HG03520 (cell line): ENCODE measurements at regions not wholly inside any gene's neighbourhood (a gene's known extent, or its start where the extent isn't known, plus 50 kb on each side); places are given as distances from the start of the nearest gene placed in this dataset.
"Not testable (repeated sequence)": the region's sequence is repeated elsewhere in the genome, so short reads cannot be mapped to it uniquely, and the experiment has no call there.

Experiments
- ATAC-seq: cut with Tn5 transposase; IDR thresholded peaks from one replicate; pipeline ENCODE4 v1.9.1; 2021; ENCODE audit warnings: mild to moderate bottlenecking, moderate library complexity; ENCODE audit not compliant: unreplicated experiment

DNA sequence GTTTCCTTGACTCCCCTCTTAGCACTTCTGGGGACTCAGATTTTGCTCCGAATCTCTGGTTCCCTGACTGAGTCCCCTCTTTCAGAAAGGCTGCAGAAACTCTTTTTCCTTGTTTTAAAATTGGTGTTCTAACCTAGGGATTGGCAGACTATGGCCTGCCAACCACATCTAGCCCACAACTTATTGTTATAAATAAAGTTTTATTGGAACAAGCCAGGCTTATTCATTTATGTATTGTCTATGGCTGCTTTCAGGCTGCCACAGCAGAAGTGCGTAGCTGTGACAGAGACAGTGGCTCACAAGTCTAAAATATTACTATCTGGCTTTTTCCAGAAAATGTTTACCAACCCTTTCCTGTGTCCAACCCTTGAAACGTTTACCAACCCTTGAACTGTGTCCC lies 81.7 kb downstream of the IER5 start:
- no peak for ATAC-seq

GRCh38 chr1:181172082-181172481 lies 83.6 kb downstream of the IER5 start:
- no peak for ATAC-seq

DNA sequence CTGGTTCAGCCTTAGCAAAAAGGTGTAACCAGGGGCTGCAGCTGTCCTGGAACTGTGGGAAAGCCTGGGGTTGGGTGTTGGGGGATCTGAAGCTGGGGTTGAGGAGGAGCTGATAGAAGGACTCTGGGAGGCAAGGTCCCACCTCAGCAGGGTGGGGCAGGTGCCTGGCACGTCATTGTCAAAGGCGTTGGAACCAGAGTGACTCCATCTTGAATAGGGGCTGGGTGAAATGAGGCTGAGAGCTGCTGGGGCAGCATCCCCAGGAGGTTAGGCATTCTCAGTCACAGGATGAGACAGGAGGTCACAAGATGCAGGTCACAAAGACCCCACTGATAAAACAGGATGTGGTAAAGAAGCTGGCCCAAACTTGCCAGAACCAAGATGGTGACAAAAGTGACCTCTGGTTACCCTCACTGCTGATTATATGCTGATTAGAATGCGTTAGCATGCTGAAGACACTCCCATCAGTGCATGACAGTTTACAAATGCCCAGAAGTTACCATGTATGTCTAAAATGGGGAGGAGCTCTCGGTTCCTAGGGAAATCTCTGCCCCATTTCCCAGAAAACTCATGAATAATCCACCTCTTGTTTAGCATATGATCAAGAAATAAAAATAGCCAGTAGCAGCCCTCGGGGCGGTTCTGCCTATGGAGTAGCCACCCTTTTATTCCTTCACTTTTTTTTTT lies 85.4 kb downstream of the IER5 start:
- no peak for ATAC-seq

DNA sequence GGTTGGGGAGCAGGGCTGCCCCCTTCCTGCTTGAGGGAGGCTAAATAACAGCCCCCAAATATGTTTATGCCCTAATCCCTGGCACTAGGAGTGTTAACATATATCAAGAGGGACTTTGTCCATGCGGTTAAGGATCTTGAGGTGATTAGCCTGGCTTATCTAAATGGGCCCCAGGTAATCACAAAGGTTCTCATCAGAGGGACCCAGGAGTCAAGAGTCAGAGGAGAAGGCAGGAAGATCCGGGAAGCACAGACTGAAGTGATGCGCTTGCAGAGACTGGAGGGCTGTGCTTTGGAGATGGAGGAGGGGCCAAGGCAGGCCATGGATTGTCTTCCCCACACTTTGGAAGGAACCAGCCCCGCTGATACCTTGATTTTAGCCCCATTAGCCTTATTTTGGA lies 86.4 kb downstream of the IER5 start:
- no peak for ATAC-seq

- no peak for ATAC-seq
Measured at GRCh38 chr1:181175356-181175910, 86.9 kb downstream of the IER5 start.

DNA sequence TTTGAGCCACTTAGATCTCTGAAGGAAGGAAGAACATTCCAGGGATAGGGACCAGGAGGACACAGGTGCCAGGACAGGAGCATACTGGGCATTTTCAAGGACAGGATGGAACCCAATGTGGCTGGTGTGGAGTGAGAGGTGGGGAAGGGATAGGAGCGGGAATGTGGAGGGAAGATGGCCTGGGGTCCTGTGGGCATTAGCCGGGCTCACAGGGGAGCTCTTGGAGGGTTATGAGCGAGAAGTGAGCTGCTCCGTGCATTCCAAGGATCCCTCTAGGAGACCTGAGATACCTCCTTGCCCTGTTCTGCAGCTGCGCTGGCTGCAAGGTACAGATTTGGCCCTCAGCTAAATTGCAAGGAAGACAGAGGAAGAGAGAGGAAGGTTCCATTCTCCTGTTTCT lies 87.5 kb downstream of the IER5 start:
- no peak for ATAC-seq

DNA sequence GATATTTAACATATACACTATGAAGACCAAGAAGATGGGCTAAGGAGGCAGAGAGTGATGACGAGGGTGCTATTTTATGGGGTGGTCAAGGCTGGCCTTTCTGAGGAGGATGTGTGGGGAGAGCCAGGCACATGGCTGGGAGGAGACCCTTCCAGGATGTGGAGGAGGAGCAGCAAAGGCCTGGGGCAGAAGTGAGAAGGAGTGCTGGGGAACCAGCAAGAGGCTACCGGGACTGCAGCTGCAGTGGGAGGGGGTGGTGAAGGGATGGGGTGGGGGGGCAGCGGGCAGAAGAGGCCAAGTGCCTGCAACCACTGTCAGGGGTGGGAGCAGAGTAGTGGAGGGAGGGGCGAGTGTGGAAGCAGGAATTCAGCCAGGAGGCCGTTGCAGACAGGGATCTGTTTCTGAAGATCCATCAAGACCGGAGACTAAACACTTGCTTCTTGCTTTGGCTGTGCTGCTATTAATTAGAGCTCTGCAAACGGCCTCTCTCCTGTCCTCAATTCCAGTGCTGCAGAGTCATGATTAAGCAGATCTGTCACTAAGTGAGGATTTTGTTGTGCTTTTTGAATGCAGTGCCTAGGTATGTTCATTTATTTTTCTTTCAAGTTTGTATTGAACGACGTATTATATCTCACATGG lies 89.9 kb downstream of the IER5 start:
- no peak for ATAC-seq

- ATAC-seq: no peak
Measured at GRCh38 chr1:181179279-181179986, 90.9 kb downstream of the IER5 start.

DNA sequence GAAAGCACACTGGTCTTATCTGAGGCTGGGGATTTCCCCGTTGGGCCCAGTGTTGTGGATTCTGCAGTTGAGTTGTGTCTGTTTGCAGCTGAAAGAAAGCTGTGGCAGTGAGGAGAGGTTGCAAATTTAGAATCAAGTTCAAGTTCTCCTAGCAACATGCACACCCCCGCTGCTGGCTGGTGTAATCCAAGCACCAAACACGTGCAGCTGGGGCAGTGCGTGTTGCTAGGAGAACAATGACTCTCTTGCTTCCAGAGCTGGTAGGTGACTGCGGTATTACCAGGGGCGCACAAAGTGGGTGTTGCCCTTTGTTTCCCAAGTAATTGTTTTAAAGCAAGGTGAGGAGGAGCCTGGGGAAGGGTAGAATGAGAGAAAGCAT lies 91.5 kb downstream of the IER5 start:
- ATAC-seq: no peak

GRCh38 chr1:181180407-181181031 lies 92.0 kb downstream of the IER5 start:
- no peak for ATAC-seq

DNA sequence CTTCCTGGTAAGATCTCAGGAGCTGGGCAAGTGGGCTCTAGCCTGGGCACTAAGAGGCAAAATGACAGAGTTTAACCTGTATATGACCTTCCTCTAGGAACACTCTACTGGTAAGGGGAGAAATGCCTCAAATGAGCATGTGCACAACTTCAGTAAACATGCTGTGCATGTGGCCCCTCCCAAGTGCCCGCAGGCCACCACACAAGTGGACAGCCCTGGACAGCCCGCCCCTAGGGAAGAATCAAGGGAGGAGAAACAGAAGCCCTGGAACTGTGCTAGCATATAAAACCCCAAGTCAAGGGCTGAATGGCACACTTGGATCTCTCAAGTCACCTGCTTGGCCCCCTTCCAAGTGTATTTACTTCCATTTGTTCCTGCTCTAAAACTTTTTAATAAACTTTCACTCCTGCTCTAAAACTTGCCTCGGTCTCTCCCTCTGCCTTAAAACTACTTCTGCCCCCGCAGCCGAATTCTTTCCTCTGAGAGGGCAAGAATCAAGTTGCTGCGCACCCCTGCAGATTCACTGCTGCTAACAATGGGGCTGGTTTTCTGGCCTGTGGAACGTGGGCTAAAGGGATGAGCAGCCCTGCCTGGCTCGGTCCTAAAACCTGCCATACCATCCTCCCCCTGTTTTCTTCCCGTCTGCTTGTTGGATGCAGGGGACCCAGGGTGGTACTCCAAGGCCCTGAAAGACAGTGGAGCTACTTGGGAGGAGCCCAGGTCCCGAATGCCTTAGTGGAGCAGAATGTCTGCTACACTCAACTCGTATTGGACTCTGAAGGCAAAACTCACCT lies 93.5 kb downstream of the IER5 start:
- ATAC-seq: no peak

GRCh38 chr1:181184621-181185020 lies 96.1 kb downstream of the IER5 start:
- ATAC-seq: no peak

DNA sequence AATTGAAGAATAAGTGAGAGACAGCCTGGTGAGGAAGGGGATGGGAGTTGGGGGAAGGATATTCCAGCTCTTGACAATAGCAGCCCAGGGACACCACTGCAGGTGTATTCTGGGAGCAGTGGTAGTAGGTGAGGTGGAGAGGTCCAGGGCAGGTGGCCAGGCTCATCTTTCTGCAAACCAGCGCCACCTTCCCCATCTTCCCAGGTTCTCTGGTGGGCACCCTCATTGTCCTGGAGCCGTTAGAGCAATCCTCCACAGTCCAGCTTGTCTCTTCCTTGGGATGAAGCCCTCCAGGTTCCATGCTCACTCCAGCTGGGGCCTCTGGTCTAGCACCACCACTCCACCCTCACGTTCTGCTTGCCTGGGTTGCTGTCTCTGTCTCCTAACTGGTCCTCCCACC lies 97.0 kb downstream of the IER5 start:
- no peak for ATAC-seq

DNA sequence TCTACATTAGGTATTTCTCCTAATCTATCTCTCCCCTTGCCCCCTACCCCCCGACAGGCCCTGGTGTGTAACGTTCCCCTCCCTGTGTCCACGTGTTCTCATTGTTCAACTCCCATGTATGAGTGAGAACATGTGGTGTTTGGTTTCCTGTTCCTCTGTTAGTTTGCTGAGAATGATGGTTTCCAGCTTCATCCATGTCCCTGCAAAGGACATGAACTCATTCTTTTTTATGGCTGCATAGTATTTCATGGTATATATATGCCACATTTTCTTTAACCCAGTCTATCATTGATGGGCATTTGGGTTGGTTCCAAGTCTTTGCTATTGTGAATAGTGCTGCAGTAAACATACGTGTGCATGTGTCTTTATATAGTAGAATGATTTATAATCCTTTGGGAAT lies 97.6 kb downstream of the IER5 start:
- ATAC-seq: not testable (repeated sequence)

DNA sequence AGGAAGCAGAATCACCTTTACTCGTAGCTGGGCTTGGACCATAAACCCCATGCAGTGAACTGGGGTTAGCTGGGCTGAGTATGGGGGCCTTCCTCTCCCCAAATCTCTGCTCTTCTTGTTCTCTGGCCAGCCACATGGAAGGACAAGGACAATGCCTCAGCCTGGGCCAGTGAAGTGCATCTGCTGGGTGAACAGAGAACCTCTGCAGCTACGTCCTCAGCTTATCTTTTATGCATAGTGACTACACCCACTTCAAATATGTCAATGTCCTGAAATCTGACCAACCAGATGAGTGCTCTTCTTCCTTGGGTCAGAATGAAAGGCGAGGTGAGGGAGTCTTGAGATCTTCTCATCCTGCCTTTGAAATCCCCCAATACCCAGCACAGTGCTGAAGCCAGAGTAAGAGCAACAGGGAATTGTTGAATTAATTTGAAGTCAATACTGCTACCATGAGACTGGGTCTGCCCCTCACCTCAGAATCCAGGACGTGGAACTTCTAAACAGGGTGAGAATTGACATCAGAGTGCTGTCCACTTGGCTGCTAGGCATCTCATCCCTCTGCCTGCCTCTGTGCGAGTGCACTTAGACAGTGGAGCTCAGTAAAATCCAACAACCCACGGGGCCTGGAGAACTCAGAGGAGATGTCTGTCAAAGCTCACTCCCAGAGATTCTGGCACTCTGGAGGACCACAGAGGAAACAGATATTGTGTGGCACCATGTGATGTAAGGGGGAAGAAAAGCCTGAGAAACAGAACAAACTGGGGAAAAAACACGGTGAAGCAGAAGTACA lies 99.0 kb downstream of the IER5 start:
- no peak for ATAC-seq

GRCh38 chr1:181189245-181189644 lies 100.7 kb downstream of the IER5 start:
- no peak for ATAC-seq

DNA sequence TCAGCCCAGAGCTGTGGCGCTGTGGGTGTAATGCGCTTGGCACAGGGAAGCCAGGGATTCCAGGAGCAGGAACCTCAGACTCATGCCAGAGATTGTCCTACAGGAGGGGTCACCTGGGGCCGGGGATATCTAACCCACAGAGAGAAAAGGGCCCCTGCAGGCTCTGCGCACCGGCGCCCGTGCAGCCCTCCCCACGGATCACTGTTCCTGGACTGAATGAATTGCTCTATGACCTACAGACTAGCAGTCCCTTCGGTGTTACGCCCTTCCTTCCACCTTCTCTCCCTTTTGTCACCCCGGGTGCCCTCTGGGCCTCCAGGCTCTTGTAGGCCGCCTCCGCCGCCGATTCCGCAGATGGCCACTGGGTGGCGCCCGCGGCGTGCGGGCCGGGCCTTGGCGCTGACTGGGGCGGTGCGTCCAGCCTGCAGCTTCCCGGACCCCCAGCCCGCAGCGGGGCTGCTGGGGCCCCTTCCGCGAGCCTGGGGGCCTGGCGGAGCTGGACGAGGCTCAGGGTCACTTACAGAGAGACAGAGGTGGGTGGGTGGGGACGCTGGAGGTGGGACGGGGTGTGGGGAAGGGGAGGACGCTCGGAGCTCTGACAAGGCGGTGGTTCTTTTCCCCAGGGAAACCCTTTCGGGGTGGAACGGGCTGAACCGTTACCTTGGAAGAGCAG lies 101.3 kb downstream of the IER5 start:
- no peak for ATAC-seq

DNA sequence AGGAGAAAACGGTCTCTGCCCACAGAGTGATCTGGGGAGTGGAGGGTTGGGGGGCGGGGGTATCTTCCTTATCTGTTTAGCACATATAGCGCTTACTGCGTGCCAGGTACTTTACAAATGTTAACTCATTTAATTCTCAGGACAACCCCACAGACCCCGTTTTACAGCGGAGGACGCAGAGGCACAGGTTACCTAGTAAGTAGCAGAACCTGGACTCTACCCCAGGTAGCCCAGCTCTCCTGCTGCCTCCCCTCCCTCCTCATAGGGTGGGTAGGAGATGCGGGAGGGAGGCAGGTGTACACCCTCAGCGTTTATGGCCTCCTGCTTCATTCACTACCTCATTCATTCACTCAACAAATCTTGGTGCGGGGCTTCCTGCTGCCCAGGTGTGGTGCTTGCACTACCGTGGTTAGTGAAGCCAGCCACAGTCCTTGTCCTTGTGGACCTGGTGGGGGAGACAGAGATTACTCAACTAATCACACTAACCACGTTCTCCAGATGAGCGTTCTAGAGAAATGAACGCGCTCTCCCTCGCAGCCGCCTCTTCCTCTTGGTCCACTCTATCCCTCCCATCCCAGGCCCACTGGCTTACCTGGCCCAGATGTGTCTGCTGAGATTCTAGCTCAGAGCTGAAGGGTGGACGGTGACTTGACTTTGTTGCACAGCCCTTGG lies 102.0 kb downstream of the IER5 start:
- ATAC-seq: no peak

GRCh38 chr1:181191494-181192040 lies 103.1 kb downstream of the IER5 start:
- no peak for ATAC-seq
